GM19238 (cell line): ENCODE measurements at regions not wholly inside any gene's neighbourhood (a gene's known extent, or its start where the extent isn't known, plus 50 kb on each side); places are given as distances from the start of the nearest gene placed in this dataset.

Experiments
- DNase-seq: peaks from one replicate; pipeline ENCODE4 v3.0.0; 2011; ENCODE audit warnings: low spot score; ENCODE audit not compliant: insufficient read length

DNA sequence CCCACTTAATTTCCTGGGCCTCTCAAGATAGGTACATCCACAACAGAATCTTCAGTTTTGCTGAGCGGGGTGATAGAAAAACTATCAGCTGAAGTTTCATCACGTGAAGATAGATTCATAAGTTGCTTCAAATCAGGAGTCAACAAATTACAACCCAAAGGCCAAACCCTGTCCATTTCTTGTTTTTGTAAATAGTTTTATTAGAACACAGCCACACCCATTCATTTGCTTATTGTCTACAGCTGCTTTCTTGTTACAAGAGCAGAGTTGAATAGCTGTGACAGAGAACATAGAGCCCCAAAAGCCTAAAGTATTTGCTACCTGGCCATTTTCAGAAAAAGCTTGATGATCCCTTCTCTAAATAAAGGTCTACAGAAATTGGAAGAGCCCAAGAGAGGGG, 300.1 kb upstream of the CDH5 start:
- DNase-seq, result no peak

DNA sequence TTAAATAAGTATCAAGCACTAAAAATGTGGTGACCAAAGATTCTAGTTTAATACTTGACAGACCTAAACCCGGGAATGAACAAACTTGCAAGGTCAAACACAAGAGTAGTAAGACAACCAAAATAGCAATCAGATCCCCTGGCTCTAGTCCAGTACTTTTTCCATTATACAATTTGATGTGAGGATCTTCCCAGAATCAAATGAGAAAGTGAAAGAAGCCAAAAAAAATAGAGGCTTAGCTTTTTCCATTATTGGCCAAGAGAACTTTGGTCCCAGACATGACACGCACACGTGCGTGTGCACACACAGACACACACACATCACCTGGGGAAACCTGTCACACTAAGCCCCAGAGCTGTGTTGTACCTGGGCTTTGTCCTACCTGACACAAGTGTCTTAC, 300.6 kb upstream of the CDH5 start:
- no peak for DNase-seq

DNA sequence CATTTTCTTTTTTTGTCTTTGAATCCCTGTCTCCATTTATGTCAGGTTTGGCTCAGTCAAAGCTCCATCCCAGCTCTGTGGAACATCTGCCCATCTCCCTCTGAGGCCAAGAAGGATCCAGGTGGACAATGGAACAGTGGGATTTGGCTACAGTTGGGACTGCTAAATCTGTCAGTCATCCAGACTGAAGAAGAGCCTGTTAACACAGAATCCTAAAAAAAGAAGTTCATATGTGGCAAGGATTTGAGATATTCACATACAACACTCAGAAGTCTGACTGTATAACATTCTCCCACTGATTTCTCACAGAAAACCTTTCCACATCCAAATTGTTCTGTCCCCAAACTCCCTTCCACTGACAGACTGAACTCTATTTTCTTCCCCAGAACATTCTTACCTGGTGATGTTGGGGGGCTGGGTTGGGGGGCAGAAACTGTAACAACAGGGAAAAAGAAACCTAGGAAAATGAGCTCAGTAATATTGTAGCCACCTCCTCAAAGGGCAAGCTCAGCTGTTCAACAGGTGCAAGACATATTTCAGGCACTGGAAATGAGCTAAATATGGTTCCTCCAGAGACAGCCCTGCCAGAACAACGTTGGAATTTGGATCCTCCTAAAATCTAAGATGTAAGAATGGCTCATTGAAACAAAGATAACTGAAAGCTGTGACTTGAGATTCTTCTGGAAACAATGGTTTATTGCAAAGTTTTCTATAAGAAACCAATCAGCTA, 301.5 kb upstream of the CDH5 start:
- DNase-seq, result no peak

DNA sequence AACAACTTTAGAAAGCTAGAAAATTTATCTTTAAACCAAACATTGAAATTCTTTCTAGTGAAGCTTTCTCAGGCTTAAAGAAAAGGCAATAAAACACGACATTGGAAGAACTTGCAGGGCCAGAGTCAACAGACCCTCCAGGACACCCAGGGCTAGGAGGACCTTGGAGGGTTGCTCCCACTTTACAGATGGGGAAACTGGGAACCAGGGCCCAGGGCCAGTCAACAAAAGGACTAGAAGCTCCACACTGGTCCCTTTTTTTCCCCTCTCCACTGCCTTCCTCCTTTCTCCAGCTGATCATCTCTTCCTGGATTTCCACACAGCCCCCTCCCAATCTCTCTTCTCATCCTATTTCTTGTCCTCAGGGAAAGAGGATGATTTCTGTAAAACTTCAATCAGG, 307.7 kb upstream of the CDH5 start:
- no peak for DNase-seq

DNA sequence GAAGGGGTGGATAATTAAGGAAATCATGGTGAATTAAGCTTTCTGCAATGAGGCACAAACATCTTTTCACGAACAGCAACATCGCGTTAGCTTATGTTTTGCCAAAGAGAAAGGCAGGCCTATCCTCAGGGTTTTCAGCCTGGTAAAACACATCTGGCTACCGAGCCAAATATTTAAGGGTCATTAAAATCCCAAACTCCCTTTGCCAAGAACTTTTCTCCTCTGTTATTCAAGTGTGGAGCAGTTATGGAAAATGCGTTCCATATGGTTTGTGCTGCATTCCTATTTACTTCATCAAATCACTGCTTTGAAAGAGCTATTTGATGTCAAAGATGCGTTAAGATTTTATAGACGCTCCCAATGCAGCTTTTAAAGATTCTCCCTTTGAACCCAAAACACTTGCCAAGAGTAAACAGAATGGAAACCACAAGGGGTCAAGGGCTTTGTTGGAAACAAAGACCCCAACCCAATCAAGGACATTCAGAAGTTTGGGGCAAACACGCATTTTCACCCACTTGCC, 308.3 kb upstream of the CDH5 start:
- DNase-seq, result no peak

DNA sequence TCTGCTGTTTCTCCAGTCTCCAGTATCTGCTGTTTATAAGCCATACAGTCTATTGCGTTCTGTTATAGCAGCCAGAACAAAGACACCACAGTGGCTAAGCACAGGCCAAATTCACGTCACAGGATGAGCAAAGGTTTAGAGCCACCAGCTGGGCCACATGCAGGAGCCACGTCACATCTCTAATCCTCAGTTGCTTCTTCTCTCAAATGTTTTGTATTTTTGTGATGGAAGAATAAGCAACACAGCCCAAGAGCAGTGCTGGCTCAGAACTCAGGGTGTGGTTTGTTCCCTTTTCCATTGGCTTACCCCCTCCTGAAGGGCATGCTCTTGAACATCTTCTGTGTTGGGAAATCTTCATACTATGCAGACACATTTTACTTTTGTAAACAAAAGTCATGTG, 309.4 kb upstream of the CDH5 start:
- DNase-seq, result no peak

DNA sequence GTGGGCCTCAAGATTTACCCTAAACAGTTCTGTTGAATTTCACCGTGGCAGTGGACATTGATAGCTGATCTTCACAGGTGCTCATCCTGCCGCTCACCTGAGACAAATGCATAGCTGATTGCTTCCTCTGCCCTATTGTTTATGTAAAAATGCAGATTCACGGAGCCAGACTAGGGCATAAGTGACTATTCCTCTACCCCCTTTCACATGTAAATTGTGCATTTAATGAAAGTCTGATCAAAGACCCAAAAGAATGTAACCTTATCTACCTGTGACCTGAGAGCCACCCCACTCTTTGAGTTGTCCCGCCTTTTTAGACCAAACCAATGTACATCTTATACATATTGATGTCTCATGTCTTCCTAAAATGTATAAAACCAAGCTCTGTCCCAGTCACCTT, 312.4 kb upstream of the CDH5 start:
- DNase-seq, result no peak

DNA sequence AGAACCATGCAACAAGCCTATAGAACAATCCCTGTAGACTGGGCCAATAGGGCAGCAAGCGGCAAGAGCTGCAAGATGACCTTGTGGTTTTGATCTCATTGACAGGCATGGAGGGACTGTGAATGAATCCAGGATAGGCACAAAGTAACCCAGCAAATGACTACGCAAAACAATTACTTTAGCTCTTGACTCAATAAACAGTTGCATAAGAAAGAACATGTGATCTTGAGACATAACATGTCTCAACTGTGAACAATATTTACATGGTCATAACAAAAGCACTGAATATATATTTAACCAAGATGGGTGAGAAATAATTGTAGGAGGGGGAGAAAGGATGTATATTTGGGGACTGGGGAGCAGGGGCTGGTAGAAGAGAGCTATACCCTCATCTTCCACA, 313.7 kb upstream of the CDH5 start:
- DNase-seq, result no peak

DNA sequence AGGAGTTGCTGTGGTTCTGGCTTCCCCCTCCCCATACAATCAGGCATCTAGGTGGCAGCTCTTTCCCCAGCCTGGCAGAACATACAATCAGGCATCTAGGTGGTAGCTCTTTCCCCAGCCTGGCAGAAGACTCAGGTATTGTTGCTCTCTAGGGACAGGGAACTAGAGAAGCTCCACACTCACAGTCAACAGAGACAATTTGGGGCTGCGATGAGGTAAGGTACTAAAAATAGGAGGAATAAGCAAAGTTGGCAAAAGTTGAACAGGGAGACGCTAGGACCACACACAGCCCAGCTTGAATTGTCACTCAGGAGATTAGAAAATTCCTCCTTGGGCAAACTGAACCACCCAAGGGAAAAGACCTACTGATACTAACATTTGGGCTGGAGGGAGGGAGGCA, 315.5 kb upstream of the CDH5 start:
- DNase-seq, result no peak

DNA sequence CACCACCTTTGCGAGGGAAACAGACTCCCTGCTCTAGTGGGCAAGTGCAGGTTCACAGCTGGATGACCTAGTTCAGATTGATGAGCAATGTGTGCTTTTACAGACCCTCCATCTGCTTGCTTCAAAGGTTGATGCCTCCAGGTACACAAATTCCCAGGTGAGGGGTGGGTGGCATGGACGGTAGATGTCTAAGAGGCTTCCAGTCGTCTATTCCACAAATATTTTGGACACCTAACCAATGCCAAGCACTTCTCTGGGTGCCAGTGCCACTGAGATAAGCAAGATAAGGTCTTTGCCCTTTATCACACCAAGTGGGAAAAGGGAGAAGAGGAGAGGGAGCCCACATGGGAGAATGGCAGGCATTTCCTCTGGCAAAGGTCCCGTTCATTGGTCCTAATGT, 316.6 kb upstream of the CDH5 start:
- no peak for DNase-seq

DNA sequence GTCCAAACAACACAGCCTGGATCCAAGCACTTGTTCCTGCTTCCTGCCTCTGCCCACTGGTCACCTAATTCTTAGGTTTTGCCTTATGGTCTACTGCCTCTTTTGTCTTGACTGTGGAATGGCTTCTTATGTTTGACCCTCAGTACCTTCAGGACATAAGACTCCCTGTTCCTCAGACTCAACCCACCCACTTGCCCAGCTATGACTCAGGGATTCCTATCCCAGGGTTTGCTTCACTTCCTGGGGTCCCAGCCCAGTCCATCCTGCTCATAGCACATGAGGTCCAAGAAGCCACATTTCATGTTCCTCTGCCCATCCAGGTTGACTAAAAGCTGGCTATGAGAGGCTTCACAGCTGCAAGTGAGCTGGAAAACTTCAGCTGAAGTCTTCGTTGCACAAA, 320.9 kb upstream of the CDH5 start:
- DNase-seq, result no peak

DNA sequence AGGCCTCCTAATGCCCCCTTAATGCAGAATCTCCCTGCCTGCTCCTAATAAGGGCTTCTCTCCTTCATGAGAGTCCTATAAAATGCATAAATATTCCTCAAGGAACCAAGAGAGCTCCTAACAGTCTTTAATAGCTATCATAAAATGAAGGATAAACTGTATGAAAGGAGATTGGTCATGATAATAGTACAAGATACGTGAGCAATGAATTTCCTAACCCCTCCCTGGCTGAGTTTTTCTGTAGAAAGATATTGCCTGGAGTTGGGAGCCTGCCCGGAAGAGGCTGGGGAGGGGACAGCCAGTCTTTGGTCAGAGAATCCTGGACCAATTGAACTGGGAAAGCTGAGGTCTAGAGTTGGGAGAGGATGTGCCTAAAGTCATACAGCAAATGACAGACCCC, 321.9 kb upstream of the CDH5 start:
- no peak for DNase-seq

DNA sequence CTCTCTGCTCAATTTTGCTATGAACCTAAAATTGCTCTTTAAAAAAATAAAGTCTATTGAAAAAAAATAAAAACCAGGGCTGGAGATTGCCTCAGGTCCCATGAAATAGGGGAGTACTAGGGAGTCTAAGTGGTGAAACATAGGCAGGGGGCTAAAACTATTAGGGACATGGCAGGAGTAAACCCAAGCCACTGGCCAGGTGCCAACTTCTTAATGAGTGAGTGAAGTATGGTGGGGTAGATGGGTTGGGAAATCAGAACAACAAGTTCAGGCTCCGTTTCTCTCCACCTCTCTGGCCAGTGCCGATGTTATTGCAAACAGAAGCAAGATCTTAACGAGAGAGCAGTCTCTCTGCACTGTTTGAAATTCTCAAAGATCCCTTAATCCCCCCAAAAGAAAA, 322.4 kb upstream of the CDH5 start:
- no peak for DNase-seq

DNA sequence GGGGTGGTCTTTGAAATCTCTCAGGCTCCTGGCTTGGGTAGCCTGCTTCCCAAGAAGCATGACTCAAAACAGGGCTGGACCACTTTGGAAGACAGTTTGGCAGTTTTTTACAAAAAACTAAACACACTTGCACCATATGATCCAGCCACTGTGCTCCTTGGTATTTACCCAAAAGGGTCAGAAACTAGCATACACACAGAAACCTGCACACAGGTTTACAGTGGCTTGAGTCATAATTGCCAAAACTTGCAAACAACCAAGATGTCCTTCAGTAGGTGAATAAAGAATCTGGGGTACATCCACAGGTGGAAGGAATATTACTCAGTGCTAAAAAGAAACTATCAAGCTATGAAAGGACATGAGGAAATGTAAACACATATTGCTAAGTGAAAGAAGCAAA, 323.2 kb upstream of the CDH5 start:
- DNase-seq, result no peak

DNA sequence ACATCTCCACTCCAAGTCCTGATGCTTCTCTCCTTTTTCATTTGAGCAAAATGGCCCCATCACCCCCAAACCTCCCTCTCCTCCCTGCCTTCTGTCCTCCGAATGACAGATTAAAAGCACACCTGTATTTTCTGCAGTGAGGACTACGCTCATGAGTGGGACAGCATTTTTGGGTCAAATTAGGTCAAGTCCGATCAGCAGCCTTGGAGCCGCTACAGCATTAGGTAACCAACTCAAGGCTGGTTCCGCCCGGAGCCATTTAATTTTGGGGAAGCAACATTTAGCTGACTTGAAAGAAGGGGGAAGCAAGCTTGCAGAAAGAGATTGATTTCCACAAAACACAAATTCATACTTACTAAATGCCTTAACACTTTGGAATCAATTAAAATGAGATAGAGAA, 324.1 kb upstream of the CDH5 start:
- no peak for DNase-seq

DNA sequence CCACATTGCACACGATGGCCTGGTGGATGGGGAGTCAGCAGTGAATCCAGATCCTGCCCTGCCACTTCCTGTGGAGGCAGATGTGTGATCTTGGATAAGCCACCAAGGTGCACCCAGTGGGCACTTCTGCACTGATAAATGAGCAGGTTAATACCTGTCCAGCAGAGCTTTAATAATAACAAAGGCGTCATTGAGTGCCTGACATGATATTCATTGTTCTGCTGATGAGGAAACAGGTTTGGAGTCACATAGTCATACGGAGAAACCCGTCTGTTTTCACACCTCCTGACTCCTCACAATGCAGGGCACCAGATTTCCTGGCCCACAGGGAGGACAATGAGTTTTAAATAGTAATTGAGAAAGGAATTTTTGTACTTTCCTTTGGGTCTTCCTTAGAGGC, 324.6 kb upstream of the CDH5 start:
- no peak for DNase-seq

DNA sequence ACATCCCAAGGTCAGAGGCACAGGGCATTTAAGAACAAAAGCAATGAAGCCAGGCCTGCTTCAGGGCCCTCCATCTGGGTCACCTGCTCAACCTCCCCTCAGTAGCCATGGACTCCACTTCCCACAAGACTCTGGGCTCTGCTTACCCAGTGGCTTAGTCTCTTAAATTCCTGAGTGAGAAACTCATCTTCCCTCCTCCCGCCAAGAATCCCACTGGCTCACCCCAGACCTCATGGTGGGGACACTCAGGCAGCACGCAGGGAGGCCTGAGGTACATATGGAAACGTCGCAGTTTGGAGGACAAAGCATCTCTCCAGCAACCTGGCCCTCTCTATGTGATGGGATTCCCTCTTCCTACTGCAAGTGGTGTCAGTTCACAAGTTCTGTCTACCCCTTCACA, 326.7 kb upstream of the CDH5 start:
- no peak for DNase-seq

DNA sequence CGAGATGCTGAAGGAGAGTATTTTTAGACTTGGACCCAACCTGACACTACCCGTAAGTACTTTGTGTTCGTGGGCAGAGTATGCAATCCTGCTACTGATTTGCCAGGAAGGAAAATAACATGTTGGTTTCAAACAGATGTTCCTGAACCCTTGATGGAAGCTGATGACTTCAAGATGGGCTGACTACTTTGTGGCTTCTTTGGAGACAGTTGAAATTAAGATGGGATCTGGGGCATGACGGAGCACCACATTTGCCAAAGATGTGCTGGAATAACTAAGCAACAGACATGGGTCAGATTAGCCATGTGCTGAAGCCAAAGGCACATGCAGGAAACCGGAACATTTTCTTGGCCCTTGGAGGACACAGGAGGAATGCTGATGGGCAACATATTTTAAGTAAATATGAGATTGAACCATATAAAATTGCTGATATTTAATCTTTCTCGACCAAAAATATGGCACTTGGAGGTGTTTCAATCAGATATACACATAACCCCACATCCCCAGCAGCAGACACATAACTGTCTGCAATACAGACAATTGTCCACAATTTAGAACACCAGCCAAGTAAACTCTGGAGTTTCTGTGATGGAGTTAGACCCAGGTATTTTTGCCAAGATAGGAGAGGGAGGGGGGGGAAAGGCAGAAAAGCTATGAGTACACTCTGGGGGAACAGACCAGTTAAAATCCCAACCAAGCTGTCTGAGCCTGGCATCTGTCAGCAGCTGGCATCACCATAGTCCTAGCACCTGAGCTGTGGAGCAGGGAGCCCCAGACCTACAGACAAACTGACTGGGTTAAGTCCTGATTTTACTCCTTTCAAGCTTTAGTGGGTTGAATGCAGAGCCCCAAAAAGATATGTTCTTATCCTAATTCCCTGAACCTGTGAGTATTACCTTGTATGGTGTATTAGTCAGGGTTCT, 329.4 kb upstream of the CDH5 start:
- DNase-seq, result no peak

DNA sequence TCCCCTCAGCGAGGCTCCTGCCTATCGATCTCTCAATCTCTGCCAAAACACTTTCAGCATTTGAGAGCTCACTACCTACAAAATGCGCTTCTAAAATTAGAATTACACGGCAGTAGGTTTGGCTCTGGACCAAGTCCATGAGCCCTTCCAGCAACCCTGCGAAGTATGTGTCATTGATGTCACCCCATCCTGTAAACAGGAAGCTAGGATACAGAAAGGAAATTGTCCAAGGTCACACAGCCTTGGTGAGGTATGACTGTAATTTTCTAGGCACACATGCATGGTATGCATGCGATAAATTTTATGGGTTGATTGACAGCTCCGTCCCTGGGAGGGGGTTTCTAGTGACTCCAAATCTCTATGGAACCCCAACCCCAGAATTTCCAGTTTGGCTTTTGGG, 330.3 kb upstream of the CDH5 start:
- no peak for DNase-seq

DNA sequence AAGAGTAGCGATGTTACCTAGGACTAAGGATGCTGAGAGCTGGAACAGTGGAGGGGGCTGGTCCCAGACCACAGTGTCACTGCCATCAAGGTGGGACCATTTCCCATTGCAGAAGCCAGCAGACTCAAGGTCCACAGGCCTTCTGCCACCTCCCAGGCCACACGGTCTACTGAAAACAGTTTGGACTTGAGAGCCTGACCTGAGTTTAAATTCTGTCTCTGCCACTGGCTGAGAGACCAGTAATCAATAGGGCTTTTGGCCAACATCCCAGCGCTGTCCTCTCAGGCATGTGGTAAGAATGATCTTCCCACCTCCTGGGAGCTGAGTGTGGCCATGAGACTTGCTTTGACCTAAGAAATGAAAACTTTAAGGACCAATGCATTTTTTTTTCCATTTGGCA, 331.4 kb upstream of the CDH5 start:
- DNase-seq, result no peak

DNA sequence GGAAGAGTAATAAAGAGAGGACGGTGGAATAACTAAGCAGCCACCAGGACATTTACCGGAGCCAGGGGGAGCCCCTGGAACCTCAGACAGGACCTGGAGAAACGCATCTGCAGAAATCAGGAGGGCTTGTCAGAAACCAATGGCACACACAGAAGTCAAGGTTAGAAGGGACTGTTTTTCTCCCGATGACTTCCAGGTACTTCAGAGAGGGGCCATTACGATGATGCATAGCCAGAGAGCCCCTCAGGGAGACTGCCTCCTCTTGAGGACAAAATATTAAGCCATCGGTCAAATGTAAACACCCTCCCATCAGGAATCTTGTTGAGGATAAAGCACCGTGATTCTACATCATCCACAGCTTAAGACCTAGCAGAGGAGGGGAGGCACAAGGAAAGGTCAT, 333.6 kb upstream of the CDH5 start:
- DNase-seq, result no peak

DNA sequence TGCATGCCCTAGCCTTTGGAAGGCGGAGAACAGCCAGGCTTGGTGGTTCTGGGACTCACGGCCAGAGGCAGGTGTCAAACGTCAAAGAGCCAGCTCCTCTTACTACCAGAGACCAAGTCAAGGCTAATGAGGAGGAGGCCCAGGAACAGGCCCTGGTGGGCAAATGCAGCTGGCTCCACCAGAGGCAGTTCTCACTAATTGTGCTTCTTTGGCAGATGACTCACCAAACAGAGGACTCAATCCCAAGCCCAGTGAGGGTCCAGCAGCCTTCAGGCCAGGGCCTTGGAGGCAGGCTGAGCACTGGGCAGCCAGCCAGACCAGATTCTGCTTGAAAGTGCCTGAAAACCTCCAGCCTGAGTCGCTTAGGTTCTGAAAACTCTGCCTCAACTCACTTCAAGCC, 336.5 kb upstream of the CDH5 start:
- no peak for DNase-seq
